ENCODE measurements at regions not wholly inside any gene's neighbourhood (a gene's known extent, or its start where the extent isn't known, plus 50 kb on each side); places are given as distances from the start of the nearest gene placed in this dataset.

DNA sequence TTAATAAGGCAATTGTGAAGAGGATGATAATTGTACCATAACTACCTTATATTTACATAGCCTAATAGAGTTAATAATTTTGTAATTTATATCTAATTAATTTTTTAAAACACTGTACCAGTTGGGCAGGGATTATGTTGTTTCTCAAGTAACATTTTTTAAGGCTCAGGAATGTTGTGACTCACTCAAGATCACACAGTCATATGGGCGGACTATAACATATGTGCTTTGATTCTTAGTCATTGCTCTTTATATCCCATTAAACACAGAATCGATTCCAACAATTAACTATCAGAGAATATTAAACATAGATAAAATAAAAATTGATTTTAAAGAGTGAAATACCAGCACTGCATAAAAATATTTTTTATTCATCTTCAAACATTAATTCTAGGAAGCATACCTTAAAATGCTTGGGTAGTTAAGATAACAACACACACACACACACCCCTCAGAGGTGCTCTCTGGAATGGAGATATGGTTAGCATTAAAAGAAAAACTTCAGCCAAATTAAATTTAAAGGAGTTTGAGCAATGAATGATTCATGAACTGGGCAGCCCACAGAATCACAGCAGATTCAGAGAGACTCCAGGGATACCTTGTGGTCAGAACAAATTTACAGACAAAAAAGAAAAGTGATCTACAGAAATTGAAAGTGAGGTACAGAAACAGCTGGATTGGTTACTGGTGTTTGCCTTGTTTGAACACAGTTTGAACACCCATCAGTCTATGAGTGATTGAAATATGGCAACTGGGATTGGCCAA is 869.4 kb upstream of the ID2 start:
- no peak overlapping the region for H3K4me3 Mint-ChIP-seq
- H4K8ac ChIP-seq (replicated peaks; ENCODE audit: insufficient read length, low read depth, low read length): no peak overlapping the region
- H2AK5ac ChIP-seq (ENCODE audit: insufficient read length, low read length): no peak overlapping the region
- no peak overlapping the region for H3K4me2 ChIP-seq (ENCODE audit: insufficient read depth, insufficient read length, low read length)
- H3K27me3 ChIP-seq (ENCODE audit: insufficient read depth, low read length): no peaks in the 10 kb centered on the region
- H2BK5ac ChIP-seq (ENCODE audit: insufficient read length, low read length): no peak overlapping the region
- no peak overlapping the region for H2BK12ac ChIP-seq (ENCODE audit: insufficient read length, low read depth, low read length)
- H3K23ac ChIP-seq (ENCODE audit: insufficient read length, low read depth, low read length): no peak overlapping the region
- no peak overlapping the region for H2BK15ac ChIP-seq (ENCODE audit: low read depth, low read length)
- no peaks in the 10 kb centered on the region; the same call in none of the 2 replicates for H3K27me3 Mint-ChIP-seq (ENCODE audit: low read depth)
- H3K27ac ChIP-seq (ENCODE audit: insufficient read length, low read depth, low read length): no peak overlapping the region
- no peaks in the 10 kb centered on the region for H3K79me1 ChIP-seq (ENCODE audit: insufficient read depth, low read depth, low read length, poor library complexity, severe bottlenecking)
- no peak overlapping the region for H2BK120ac ChIP-seq (ENCODE audit: low read depth, low read length, poor library complexity, severe bottlenecking)
- peaks cover 11 to 12% of the 10 kb centered on the region in 2 experiments for H3K4me1 Mint-ChIP-seq
- H3K36me3 Mint-ChIP-seq (ENCODE audit: insufficient read depth in 1 of 3, low read depth in 3 of 3): peaks cover under 1 to 10% (median 3%) of the 10 kb centered on the region in 3 experiments; a peak in 5 of 7 replicates
- no peaks in the 10 kb centered on the region for H4K20me1 ChIP-seq (ENCODE audit: control insufficient read depth, insufficient read depth, insufficient read length)
- no peak overlapping the region for H3K4ac ChIP-seq (ENCODE audit: low read depth, low read length)
- WGBS (ENCODE audit: extremely low coverage, insufficient read length, low lambda C conversion rate): no CpG with 5 or more reads among the region's 2 CpGs
- no peak overlapping the region for H3K9ac ChIP-seq (ENCODE audit: extremely low read depth, insufficient read length, low read length)
- no peak overlapping the region for H2BK20ac ChIP-seq (ENCODE audit: low read depth, low read length, poor library complexity, severe bottlenecking)
- H3K56ac ChIP-seq (ENCODE audit: insufficient read length, low read depth, low read length): no peak overlapping the region
- peaks cover 6 to 7% of the 10 kb centered on the region in 2 experiments; a peak in 3 of 5 replicates for H3K9me3 Mint-ChIP-seq
- no peak overlapping the region for H4K5ac ChIP-seq (ENCODE audit: insufficient read length, low read depth, low read length)
- H3T11ph ChIP-seq (ENCODE audit: low read length): no peak overlapping the region
- no peaks in the 10 kb centered on the region for H3K9me3 ChIP-seq (ENCODE audit: control insufficient read depth, low read depth, low read length)
- H4K91ac ChIP-seq (ENCODE audit: insufficient read length, low read depth, low read length): no peak overlapping the region
- H3K79me2 ChIP-seq (ENCODE audit: insufficient read depth, low read length): no peaks in the 10 kb centered on the region
- H2AFZ ChIP-seq (ENCODE audit: low read length): no peak overlapping the region
- no peak overlapping the region for H3K27ac Mint-ChIP-seq
- H3K4me1 ChIP-seq (ENCODE audit: insufficient read depth, low read length): no peaks in the 10 kb centered on the region
- H3K18ac ChIP-seq (ENCODE audit: insufficient read length, low read depth, low read length): no peak overlapping the region
- no peaks in the 10 kb centered on the region for H3K23me2 ChIP-seq (ENCODE audit: insufficient read length, low read depth, low read length, poor library complexity, severe bottlenecking)
- TF ChIP-seq CTCF (conservative IDR thresholded peaks at IDR 0.05): no peak
- no peak overlapping the region for H3K14ac ChIP-seq (ENCODE audit: insufficient read depth, low read length)
- DNase-seq: no peak

All from H9 (cell line).